ENCODE measurements at regions not wholly inside any gene's neighbourhood (a gene's known extent, or its start where the extent isn't known, plus 50 kb on each side); places are given as distances from the start of the nearest gene placed in this dataset.

- DNase-seq: no peak
These were observed 209.3 kb downstream of the C9orf50 start for GRCh38 chr9:129411501-129412175.

DNA sequence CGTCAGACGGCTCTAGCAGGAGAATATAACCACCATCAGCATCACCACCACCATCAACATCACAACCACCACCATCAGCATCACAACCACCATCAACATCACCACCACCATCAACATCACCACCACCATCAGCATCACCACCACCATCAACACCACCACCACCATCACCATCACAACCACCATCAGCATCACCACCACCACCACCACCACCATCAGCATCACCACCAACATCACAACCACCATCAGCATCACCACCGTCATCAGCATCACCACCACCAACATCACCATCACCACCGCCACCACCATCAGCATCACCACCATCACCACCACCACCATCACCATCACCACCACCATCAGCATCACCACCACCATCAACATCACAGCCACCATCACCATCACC is 210.7 kb downstream of the C9orf50 start:
- DNase-seq: no peak

- no peak for DNase-seq
These were observed 212.2 kb downstream of the C9orf50 start for GRCh38 chr9:129408535-129409215.

- no peak for DNase-seq
These were observed 212.9 kb downstream of the C9orf50 start for GRCh38 chr9:129407905-129408452.

DNA sequence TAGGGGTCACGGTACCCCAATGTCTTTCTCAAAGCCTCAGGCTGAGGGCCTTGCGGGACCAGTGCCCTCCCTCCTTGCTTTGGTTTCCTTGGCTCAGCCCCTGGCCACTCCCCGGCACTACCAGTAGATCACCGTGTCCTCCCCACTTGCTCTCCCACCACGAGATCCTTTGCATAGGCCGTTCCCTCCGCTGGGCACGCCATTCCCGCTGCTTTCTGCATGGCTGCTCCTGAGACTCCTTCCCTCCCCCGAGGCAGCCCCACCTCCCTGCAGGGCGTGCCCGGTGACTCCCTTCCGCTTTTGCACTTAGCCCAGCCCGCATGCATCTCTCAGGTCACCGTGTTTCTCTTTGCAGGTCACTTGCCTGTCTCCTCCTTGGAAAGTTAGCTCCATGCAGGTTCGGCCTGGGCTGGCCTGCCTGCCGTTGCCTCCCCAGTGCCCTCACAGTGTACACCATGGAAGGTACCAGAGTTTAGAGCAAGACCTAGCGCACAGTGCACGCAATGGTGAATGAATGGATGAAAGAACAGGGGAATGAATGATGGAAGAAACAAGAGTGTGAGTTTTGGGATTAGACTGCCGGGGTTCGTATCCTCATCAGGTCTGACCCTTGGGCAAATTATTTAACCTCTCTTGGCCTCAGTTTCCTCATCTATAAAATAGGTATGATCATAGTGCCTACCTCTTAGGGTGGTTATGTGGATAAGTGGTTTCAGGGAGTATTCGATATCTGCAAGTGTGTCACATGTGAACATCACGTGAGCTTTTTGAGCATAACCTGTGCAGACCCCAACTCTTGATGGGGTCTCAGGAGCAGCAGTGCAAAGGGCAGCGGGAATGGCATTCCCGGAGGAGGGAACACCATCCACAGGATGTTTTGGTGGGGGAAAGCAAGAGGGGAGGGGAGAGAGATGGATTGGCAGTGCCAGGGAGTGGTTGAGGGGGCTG is 214.3 kb downstream of the C9orf50 start:
- no peak for DNase-seq

- DNase-seq: no peak
These were observed 215.1 kb downstream of the C9orf50 start for GRCh38 chr9:129405827-129406213.

- no peak for DNase-seq
These were observed 215.6 kb downstream of the C9orf50 start for GRCh38 chr9:129405089-129405826.

GRCh38 chr9:129404621-129405020 is 216.3 kb downstream of the C9orf50 start:
- DNase-seq: no peak

DNA sequence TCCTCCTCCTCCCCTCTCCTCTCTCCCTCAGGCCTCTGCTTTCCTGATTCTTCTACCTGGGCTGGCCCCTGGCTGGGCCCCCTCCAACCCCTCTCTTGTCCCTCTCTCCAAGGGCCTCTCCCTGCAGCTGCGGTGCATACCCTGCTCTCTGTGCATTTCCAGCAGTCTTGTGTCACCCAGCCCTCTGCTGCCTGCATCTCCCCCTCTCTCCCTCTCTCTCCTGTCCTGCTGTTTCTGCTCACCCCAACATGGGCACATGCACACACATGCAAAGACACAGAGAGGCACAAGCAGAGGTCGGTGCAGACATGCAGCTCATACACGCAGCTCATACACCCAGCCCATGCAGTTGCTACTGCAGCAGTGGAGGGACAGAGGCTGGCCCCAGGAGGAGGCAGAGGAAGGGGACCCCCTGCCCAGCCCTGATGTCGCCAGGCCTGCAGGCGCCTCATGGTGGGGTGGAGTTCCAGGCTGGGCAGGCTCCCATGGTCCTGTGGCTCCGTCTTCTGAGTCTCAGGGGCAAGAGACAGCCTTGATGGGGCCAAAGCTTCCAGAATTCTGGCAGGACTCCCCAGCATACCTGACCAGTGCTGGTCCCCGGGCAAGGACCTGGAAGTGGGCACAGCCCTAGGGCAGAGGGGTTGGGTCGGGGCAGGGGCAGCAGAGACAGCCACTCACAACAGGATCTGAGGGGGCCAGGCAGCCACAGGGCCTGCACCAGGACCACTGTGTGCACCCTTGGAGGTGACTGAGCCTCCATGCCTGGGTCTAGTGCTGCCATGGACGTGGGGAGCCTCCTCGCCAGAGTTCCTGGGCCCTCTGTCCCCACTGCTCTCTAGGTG is 216.9 kb downstream of the C9orf50 start:
- DNase-seq: no peak

DNA sequence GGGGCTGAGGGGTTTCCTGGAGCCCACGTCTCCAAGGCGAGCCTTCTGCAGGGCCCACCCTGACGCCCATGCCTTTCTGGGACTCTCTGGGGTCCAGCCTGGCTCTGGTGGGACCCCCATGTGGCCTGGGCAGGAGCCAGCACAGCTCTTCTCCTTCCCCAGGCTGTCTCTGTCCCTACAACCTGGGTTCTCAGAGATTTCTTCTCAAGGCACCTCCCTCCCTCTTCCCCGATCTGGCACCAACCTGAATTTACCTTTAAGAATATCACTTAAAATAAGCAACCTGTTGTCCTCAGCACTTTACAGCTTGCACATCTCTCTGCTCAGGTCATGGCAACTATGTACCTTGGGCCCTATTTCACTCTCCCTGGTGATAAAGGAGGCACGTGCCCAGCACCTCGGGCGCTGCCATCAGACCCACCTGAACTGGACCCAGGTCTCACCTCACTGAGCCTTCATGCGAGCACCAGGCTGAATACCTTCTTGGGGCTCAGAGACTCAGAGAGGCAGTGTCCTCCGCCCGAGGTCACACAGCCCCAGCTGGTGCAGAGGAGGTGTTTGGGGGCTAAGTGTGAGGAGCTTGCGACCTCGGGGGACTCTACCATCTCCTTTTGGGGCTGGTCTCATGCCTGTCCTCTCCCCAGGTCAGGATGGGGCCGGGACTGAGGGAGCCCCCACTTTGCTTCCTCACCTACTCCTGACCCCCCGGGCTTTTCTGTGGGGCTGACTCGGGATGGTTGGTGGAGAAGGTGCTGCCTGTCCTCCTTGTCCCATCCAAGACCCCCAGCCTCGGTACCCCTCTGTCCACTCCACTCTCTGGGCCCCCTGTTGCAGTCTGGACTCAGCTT is 217.7 kb downstream of the C9orf50 start:
- DNase-seq: no peak

DNA sequence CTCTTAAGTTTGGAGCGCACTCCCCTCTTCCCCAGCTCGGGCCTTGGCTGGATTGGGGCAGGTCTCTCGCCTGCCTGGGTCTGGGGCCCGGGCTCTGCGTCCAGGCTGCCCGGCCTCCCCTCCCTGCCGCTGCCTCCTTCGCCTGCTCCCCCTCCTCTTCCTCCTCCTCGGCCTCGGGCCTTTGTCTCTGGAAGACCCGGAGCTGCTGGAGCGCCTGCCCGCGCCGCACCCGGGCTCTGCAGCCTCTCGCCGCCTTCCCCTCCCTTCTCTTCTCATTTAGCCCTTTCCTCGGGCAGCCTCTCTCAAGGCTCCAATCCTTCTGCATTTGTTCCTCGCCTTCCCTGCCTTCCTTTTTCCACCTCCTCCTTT is 218.5 kb downstream of the C9orf50 start:
- no peak for DNase-seq

DNA sequence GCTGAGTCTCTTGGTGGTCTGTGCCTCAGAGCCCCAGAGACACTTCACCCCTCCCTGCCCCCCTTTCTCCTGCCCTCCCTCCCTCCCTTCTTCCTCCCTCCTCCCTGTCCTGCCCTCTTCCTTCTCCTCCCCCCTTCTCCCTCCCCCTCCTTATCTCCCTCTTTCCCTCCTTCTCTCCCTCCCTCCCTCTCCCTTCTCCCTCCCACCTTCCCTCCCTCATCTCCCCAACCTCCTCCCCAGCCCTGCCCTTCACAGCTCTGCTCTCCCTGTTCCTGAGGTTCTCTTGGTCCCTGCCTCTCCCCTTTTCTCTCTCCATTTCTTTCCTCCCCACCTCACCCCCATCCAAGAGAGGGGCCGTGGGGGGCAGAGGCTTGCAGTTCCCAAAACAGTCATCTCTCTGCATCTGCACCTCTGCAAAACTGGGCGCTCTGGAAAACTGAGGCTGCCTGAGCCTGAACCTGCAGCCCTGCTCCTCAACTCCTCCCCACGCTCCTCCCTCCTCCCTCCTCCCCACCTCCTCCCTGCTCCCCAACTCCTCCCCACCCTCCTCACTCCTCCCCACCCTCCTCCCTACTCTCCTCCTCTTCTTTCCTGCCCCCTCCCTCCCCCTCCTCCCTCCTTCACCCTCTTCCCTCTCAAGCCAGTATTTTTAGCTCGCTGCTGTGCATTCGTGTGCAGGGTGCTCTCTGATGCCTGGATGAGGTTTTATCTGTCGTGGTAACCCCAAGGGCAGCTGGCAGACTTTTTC is 219.1 kb downstream of the C9orf50 start:
- DNase-seq: no peak

DNA sequence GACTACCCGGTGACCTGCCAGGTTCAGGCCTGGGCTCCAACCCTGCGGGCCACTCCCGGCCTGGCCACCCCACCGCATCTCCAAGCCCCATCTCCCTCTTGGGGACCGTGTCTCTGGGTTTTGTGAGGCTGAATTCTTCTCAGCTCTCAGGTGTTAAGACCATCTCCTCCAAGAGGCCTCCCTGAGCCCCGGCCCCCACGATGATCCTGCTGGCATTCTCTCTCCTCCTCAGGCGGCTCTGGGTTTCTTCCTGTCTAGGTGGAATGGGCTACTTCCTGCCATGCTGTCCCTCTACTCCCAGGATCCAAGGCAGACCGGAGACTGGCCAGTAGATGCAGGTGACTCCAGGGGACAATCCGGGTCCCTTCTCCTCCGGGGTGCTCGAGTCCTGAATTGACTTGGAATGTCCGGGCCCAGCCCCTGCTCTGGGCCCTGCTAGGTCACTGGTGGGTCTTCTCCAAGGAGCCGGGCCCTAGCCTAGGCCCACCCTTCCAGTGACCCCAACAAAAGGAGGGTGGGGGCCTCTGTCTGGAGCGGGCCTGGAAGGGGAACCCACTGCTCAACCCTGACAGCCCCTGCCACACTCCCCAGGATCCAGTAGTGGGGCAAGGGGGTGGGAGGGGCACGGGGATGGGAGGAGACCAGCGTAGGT is 219.8 kb downstream of the C9orf50 start:
- DNase-seq: no peak

- DNase-seq: no peak
These were observed 220.6 kb downstream of the C9orf50 start for GRCh38 chr9:129400001-129400970.

DNA sequence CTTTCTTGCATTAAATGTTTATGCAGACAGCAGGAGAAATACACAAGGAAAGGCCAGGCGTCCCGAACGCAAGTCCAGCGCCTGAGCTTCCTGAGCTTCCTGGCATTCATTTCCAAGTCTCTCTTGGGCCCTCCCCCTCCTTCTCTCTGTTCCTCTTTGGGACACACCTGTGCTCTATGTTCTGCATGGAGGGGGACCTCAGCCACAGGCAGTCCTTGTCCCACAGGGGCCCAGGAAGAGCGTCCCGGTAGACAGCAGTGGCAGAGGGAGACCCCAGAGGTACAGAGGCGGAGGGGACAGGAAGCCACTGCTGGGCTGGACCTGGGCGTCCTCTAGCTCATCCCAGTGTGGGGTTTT is 221.3 kb downstream of the C9orf50 start:
- no peak for DNase-seq

- DNase-seq: no peak
These were observed 221.0 kb upstream of the IER5L start for GRCh38 chr9:129398961-129399633.

GRCh38 chr9:129398101-129398960 is 220.3 kb upstream of the IER5L start:
- DNase-seq: no peak
